NCI-H226 (cell line): ENCODE measurements at regions not wholly inside any gene's neighbourhood (a gene's known extent, or its start where the extent isn't known, plus 50 kb on each side); places are given as distances from the start of the nearest gene placed in this dataset.
"Not testable (repeated sequence)": the region's sequence is repeated elsewhere in the genome, so short reads cannot be mapped to it uniquely, and the experiment has no call there.

Experiments
- DNase-seq: peaks from one replicate; pipeline ENCODE4 v3.0.0-alpha.2; 2015

- DNase-seq, result no peak
These were observed 553.0 kb upstream of the FANCL start for GRCh38 chr2:58794103-58794502.

GRCh38 chr2:58788402-58788801 lies 547.3 kb upstream of the FANCL start:
- DNase-seq, result no peak

- no peak for DNase-seq
These were observed 529.7 kb upstream of the FANCL start for GRCh38 chr2:58770846-58771245.

DNA sequence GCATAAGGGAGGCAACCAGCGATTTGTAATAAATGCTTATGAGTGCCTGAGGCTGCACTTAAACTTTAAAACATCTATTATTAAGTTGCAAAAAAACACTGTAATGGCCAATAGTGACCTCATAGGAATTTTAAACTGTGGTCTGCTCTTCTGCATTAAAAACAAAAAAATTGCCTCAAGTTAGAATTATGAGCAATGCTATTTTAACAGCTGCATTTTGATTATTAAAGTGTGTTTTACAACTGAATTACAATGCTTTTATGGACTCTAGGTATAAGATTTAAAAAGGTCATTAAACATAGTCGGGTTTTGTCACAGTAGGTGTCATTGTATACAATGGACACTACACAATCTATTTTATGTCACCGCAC lies 528.7 kb upstream of the FANCL start:
- DNase-seq, result no peak

DNA sequence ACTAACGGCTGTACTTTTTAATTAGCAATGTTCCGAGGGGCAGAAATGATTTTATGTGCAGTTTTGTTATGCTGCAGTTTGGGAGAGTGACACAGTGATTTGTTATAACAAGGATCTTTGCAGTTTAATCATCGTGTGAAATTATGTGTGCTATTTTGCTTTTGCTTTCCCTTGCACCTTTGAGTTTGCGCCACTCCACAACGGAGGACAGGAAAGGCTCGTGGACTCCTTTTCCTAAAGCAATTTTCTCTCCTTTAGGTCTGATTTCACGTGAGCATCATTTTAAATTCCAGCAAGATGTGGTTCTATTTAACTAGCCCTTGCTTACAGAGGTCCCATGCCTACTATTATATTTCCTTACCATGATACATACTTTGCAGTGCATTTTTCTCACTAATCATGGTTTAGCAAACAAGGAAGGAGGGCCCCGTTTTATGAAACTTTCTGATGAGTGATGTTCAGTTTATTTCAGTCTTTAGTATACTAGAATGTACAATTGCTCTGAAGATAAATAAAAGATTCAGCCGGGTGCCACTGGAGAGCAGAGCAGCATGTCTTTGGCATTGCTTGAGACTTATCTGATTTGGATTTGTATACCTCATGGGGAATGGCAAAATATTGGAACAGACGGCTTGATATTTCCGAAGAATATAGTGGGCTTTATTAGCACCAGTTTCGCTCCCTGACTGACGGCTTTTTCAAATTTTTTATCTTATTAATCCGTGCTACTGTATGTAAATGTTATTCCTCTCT lies 528.2 kb upstream of the FANCL start:
- DNase-seq, result no peak

- DNase-seq, result no peak
These were observed 527.6 kb upstream of the FANCL start for GRCh38 chr2:58768715-58769080.

DNA sequence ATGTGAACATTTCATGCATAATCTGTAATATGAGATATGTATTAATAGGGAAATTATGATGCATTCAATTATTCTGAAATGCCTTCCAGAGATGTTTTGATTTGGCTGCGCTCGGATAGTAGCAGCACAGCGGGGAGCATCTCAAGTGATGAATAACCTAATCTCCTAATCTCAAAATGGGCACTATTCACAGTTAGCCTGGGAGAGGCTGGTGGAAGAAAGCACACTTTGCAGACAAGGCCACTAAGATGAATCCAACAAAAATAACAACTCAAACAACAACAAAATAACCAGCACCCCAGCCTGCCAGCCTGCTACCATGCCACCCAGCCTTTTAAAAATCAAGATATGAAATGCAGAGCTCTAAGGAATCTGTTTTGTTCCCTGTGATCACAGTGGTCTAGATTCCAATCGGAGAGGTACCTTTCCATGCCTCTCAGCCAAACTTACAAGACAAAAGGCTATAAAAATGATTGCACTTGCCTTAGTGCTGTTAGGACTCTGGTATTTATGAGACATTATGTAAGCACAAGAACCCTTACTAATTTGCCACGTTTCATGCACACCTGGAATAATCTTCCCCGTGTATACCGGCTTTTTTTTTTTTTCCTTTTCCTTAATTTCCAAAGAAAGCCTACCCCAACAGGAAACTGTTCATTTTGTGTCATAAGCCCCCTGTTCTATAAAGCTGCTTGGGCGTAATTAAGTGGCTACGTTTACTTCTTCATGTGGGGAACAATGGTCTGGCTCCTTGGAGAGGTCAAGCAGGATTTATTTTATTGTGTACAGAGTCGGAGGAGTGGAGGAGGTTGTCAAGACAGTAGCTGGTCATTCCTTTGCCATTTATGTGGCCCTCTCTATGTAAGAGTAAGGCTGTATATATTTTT lies 526.9 kb upstream of the FANCL start:
- no peak for DNase-seq

GRCh38 chr2:58764338-58765104 lies 523.4 kb upstream of the FANCL start:
- no peak for DNase-seq

- peak; percentile 32 for DNase-seq
These were observed 521.2 kb upstream of the FANCL start for GRCh38 chr2:58762176-58762781.

DNA sequence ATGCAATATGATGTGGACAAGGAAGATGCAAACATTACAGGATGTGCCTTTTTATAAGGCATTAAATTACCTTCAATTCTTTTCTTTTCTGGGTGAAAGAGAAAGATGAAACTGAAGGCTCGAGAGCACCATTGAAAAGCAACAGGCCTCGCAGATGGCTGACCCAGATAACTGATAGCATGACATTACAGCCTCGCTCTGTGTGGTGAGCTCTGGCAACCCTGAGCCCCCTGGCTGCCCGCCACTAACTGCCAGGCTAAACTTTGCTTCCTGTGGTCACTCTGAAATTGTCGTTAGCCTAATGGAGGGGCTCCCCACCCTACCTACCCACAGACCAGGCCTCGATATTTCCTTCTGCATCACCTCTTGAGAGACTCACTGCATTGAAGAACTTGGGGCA lies 516.8 kb upstream of the FANCL start:
- DNase-seq, result no peak

DNA sequence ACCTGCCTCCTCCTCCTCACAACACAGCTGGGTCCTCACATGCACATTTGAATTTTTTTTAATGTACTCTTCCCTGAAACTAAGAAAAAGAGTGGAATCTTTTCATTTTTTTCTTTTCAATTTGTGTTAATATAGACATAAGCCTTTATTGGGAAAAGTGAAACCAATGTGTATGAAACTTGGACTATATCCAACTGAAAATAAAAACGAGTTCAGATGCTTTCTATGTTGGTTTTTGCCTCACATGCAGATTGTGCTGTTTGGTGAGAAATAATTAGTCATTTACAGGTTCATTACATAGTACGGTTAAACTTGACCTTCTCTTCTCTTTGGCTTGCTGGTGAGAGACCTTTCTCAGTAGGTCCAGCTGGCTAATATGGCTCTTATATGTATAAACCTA lies 515.2 kb upstream of the FANCL start:
- DNase-seq, result no peak

DNA sequence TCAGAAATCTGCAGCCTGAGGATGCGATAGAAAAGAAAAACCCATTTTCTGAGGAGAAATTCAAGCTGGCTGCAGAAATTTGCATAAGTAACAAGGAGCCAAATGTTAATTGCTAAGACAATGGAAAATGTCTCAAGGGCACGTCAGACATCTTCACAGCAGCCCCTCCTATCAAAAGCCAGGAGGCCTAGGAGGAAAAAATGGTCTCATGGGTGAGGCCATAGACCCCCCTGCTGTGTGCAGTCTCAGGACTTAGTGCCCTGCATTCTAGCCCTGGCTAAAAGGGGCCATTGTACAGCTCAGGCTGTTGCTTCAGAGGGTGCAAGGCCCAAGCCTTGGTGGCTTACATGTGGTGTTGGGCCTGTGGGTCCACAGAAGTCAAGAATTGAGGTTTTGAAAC lies 511.4 kb upstream of the FANCL start:
- DNase-seq, result not testable (repeated sequence)

DNA sequence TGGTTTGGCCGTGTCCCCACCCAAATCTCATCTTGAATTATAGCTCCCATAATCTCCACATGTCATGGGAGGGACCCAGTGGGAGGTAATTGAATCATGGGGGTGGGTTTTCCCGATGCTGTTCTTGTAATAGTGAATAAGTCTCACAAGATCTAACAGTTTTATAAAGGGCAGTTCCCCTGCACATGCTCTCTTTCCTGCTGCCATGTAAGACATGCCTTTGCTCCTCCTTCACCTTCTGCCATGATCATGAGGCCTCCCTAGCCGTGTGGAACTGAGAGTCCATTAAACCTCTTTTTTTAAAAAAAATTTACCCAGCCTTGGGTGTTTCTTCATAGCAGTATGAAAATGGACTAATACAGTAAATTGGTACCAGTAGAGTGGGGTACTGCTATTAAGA lies 510.6 kb upstream of the FANCL start:
- DNase-seq, result not testable (repeated sequence)

DNA sequence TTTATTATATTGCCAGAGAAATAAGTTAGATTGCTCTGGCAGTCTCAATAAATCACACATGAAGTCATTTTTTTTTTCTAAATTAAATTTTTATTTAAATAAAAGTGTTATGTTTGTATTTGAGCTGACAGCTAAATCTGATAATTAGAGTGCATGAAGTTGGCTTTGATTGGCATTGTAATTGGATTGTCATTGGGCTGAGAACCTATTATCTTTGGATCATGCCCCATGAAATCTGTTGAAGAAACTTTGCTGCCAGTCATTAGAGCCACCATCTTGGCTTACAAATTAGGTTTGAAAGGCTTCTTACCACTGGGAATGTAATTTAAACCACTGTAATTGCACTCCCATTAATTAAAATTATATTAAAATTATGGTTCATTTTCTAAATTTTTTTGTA lies 507.9 kb upstream of the FANCL start:
- DNase-seq, result no peak

GRCh38 chr2:58745334-58745733 lies 504.2 kb upstream of the FANCL start:
- DNase-seq, result not testable (repeated sequence)

GRCh38 chr2:58740426-58740825 lies 499.3 kb upstream of the FANCL start:
- DNase-seq, result no peak

DNA sequence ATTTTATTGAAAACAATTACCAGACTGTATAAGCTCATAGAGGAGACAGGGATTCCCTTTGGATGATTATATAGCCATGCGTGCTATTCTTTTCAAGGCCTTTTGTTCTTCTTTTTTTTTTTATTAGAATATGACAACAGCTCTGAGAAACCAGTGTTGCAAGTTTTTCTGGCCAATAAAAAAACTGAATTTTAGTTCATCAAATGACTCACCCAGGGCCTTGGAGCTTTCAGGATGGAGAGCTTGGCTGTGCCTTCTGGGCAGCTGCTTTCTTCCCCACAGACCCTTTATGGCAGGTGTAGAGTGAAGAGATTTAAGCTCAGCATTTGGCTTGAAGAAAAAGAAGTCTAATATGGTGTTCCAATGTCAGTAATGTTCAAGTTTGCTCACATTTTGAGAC lies 497.9 kb upstream of the FANCL start:
- no peak for DNase-seq

GRCh38 chr2:58734365-58734764 lies 493.2 kb upstream of the FANCL start:
- no peak for DNase-seq

GRCh38 chr2:58732999-58733398 lies 491.9 kb upstream of the FANCL start:
- no peak for DNase-seq

- DNase-seq, result no peak
These were observed 490.4 kb upstream of the FANCL start for GRCh38 chr2:58731488-58731869.

DNA sequence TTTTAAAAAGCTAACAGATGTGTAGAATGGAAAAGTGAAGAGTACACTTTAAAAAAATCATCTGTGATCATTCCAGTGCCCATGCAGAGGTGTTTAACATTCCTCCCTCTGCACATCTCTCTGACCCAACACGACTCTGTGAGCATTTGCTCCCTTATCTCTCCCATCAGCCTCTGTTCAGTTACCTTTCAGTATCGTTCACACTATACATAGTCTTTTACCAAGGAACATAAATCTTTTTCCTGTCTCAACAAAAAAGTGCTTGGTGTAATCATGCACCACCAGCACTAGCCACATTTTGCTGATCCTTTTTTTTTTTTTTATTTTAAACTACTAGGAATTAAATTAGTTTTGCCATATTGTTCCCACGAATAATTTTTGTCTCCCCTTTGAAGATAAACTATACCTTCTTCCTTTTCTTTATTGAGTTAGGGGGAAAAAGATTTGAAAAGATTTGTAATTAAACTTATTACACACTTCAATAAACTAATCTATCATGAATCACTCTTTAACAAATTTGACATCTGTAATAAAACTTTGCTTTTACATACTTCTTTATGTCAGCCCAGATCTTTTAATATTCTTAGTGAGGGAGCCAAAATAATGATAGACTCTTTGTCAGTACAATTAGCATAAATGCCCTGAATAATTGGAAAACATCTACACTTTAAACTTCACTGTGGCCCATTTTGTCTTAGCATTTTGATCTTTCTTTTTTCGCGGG lies 489.8 kb upstream of the FANCL start:
- DNase-seq, result no peak

GRCh38 chr2:58727981-58728656 lies 487.0 kb upstream of the FANCL start:
- DNase-seq, result no peak
